Frontal cortex (tissue), 3 donors: ENCODE measurements at regions not wholly inside any gene's neighbourhood (a gene's known extent, or its start where the extent isn't known, plus 50 kb on each side); places are given as distances from the start of the nearest gene placed in this dataset.
"Not testable (repeated sequence)": the region's sequence is repeated elsewhere in the genome, so short reads cannot be mapped to it uniquely, and the experiment has no call there.

Experiments used
- DNase-seq, 2 donors: peaks; one replicate each; pipeline ENCODE4 v3.0.0; 2012; ENCODE audit warnings: low spot score in 2 of 2
- FAIRE-seq: peaks from 2 replicates; lab custom pipeline; 2012; peaks lifted over from hg19 to GRCh38; lab: Jason Lieb, UNC
- donor health status: control.
- donor health status: control.
- donor health status: control.

DNA sequence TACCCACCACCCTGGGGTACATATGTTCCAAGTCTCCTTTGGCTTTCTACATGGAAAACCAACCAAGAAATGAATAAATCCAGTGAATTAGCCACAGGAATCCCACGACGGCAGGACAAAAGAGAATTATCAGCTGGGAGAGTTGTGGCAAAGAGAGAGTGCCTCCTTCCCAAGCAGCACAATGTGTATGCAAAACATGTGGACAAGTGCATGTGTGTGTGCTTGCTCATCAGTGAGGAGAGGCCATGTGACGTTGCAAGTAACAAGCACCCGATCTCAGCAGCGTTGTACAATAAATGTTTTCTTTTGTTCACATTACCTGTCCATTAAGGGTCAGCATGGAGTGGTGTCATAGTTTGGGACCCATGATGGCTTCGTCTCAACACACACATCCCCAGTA is 50.0 kb upstream of the EMX2 start:
- DNase-seq, result no peak
- FAIRE-seq, result no peak

GRCh38 chr10:117488004-117488403 is 54.5 kb upstream of the EMX2 start:
- no peak for FAIRE-seq
- no peak for DNase-seq

DNA sequence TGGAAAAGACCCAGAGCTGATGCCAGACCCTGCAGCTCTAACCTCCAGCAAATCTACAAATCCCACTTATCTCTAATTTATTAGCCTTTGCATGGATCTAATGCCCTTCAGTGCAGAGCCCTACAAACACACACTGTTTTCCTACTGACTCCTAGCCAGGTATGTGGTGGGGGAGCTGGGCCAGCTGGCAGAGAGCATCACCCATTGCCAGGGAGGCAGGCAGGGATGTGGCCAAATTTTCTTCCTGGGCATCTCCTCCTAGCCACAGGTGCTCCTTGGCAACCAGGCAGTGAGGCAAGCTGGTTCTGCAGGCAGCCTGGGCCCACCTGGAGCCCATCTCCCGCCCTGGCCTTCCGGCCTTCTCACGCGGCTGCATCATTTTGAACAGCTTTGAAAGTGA is 55.9 kb upstream of the EMX2 start:
- no peak for DNase-seq
- no peak for FAIRE-seq

GRCh38 chr10:117483056-117483590 is 59.4 kb upstream of the EMX2 start:
- FAIRE-seq, result no peak
- DNase-seq, result no peak

DNA sequence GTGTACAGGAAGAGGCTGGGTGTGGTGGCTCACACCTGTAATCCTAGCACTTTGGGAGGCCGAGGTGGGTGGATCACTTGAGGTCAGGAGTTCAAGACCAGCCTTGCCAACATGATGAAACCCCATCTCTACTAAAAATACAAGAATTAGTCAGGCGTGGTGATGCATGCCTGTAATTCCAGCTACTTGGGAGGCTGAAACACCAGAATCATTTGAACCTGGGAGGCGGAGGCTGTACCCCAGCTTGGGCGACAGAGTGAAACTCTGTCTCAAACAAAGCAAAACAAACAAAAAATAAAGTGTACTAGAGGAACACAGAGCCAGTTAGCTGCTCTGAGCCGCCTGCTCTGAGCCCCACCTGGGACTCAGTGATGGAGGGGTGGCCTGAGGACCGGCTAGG is 61.5 kb upstream of the EMX2 start:
- DNase-seq, FAIRE-seq: not testable (repeated sequence)

GRCh38 chr10:117480097-117480496 is 62.4 kb upstream of the EMX2 start:
- no peak for DNase-seq
- FAIRE-seq, result no peak

GRCh38 chr10:117477961-117478670 is 64.4 kb upstream of the EMX2 start:
- no peak for DNase-seq
- no peak for FAIRE-seq

- FAIRE-seq (no peak), DNase-seq (no peak)
These were observed 65.2 kb upstream of the EMX2 start for GRCh38 chr10:117477211-117477947.

- DNase-seq (no peak), FAIRE-seq (no peak)
These were observed 65.8 kb upstream of the EMX2 start for GRCh38 chr10:117476716-117477115.

DNA sequence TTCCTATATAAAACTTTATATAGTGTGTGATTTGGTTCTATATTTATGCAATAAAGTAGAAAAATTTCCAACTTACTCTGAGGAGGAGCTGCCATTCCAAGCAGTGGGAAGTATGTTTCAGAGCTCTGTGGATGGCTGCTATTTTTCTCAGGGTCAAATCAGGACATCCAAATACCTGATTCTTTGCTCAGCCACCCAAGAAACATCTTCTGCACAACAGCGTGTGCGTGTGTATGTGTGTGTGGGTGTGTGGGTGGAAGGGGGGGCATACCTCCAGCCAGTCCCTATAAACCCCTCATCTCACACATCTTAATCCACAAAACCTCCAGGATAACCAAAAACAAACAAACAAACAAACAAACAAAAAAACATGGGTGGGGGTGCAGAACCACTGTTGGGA is 66.3 kb upstream of the EMX2 start:
- DNase-seq, result no peak
- no peak for FAIRE-seq

DNA sequence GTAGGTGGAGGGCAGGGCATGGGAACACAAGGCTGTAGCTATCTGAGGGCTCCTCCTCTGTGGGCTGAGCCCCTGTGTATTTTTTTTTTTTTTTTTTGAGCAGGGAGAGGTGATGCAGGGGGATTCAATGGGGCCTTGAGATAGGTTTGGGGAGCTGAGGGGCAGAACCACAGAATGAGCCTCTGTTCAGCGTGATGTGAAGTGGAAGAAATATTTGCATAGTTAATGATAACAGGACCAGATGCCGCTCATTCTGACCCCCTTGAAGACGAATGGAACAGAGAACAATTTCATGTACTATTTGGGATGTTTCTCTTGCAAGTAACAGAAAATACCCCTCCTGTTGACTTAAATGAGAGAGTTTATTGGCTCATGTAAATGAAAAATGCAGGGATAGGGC is 69.7 kb upstream of the EMX2 start:
- no peak for FAIRE-seq

DNA sequence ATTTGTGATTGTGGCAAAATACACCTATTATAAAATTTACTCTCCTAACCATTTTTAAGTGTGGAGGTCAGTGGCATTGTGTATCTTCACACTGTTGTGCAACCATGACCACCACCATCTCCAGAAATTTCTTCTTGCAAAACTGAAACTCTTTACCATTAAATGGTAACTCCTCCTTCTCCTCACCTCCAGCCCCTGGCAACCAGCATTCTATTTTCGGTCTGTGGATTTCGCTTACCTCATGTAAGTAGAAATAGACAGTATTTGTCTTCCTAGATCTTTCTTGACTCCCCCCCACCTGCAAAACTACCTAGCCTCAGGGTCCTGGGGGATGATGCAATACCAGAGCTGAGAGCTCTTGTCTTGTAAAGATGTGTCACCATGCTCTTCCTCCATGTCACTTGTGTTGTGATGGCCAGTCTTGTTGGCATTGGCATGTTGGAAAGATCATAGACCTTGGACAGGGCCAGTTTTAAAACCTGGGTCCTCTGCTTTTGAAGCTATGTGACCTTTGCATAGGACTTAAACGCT is 71.1 kb upstream of the EMX2 start:
- FAIRE-seq, result no peak
- no peak for DNase-seq

More for the DNA sequence above, 69.7 kb upstream of the EMX2 start:
- no peak for DNase-seq

- no peak for DNase-seq
- no peak for FAIRE-seq
These were observed 71.8 kb upstream of the EMX2 start for GRCh38 chr10:117470733-117471132.

DNA sequence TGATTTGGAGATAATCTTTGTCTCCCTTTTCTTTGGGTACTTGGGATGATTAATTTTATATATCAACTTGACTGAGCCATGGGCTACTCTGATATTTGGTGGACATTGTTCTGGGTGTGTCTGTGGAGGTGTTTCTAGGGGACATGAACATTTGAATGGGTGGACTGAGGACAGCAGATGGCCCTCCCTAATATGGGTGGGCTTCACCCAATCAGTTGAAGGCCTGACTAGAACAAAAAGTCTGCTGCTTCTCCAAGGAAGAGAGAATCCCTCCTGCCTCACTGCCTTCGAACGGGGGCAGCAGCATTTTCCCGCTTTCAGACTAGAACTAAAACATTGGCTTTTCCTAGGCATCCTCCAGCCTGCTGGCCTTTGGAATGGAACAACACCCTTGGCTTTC is 73.9 kb upstream of the EMX2 start:
- no peak for FAIRE-seq

GRCh38 chr10:117464176-117464575 is 78.4 kb upstream of the EMX2 start:
- no peak for DNase-seq
- FAIRE-seq, result no peak

More for the DNA sequence above, 73.9 kb upstream of the EMX2 start:
- no peak for DNase-seq

- DNase-seq (no peak), FAIRE-seq (no peak)
These were observed 79.0 kb upstream of the EMX2 start for GRCh38 chr10:117463545-117463920.

GRCh38 chr10:117462816-117463544 is 79.6 kb upstream of the EMX2 start:
- DNase-seq (no peak), FAIRE-seq (no peak)

GRCh38 chr10:117462424-117462792 is 80.1 kb upstream of the EMX2 start:
- FAIRE-seq (no peak), DNase-seq (no peak)

DNA sequence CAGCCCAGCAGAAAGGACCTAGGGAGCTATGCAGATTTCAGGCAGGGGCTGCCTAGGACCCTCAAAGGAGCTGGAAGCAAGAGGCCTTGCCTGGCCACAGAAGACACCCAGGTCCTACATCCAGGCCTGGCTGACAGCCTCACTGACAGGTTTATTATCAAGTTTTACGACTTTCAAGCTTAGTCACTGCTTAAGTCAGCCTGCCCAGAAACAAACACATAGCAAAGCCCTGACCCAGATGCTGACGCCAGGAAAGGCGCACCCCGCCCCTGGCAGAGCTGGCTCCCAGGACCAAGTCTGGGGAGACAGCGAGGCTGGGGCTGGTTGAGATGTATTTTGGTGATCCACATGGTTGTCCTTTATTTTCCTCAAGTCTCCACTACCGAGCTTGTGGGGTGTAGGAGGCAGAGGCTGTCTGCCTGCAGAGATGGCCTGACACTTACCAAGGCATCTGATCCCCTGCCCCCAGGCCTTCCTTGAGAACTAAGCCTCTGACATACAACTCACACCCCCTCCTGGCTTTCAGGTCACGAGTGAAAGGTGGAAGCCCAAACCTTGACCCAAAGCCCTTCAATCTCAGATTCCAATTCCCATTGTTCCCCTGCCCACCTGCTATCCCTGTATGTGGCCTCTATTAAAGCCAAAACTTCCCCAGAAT is 80.7 kb upstream of the EMX2 start:
- FAIRE-seq (no peak), DNase-seq (no peak)
